ENCODE measurements at regions not wholly inside any gene's neighbourhood (a gene's known extent, or its start where the extent isn't known, plus 50 kb on each side); places are given as distances from the start of the nearest gene placed in this dataset.

GRCh38 chr19:31574251-31574973, 225.2 kb upstream of the TSHZ3 start:
- no peaks in the 10 kb centered on the region for H3K36me3 Mint-ChIP-seq (ENCODE audit: low read depth, unreplicated experiment)
- H3K9me3 ChIP-seq (ENCODE audit: insufficient read depth, low read depth, low read length), result no peaks in the 10 kb centered on the region
- H3K9me3 Mint-ChIP-seq (ENCODE audit: unreplicated experiment), result no peaks in the 10 kb centered on the region
- H3K4me2 ChIP-seq (ENCODE audit: low read length), result no peak overlapping the region
- no peak overlapping the region for H3K27ac ChIP-seq (ENCODE audit: low read depth, low read length)
- no peak overlapping the region for H3K9ac ChIP-seq (ENCODE audit: low read length)
- no peaks in the 10 kb centered on the region for H3K4me1 Mint-ChIP-seq (ENCODE audit: low read depth, unreplicated experiment)
- no peak overlapping the region for H2AFZ ChIP-seq (ENCODE audit: low read depth, low read length)
- peaks cover 4% of the 10 kb centered on the region for H3K27me3 ChIP-seq (ENCODE audit: insufficient read depth, low read length)
- no peaks in the 10 kb centered on the region for H3K4me1 ChIP-seq (ENCODE audit: insufficient read depth, low read length)
- H3K4me3 ChIP-seq (ENCODE audit: insufficient read depth, low read depth, low read length), result no peak overlapping the region
- TF ChIP-seq, protein P1, sequence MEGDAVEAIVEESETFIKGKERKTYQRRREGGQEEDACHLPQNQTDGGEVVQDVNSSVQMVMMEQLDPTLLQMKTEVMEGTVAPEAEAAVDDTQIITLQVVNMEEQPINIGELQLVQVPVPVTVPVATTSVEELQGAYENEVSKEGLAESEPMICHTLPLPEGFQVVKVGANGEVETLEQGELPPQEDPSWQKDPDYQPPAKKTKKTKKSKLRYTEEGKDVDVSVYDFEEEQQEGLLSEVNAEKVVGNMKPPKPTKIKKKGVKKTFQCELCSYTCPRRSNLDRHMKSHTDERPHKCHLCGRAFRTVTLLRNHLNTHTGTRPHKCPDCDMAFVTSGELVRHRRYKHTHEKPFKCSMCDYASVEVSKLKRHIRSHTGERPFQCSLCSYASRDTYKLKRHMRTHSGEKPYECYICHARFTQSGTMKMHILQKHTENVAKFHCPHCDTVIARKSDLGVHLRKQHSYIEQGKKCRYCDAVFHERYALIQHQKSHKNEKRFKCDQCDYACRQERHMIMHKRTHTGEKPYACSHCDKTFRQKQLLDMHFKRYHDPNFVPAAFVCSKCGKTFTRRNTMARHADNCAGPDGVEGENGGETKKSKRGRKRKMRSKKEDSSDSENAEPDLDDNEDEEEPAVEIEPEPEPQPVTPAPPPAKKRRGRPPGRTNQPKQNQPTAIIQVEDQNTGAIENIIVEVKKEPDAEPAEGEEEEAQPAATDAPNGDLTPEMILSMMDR (IDR thresholded peaks at IDR 0.05; ENCODE audit: insufficient read depth, low read depth, low read length), result no peak
- no peak for TF ChIP-seq EZH2 (IDR thresholded peaks at IDR 0.05; ENCODE audit: insufficient read depth, low read length)
- DNase-seq (ENCODE audit: low read depth) (no peak), FAIRE-seq (no peak)
- H3K27me3 Mint-ChIP-seq (ENCODE audit: low read depth, unreplicated experiment), result peaks cover 27% of the 10 kb centered on the region
- H3K4me3 Mint-ChIP-seq (ENCODE audit: unreplicated experiment), result no peak overlapping the region
- H3K79me2 ChIP-seq (ENCODE audit: insufficient read depth, low read length), result no peaks in the 10 kb centered on the region
- no peaks in the 10 kb centered on the region for H3K36me3 ChIP-seq (ENCODE audit: insufficient read depth, low read length)
- no peak overlapping the region for H3K27ac Mint-ChIP-seq (ENCODE audit: unreplicated experiment)
- H4K20me1 ChIP-seq (ENCODE audit: insufficient read depth, low read length), result no peaks in the 10 kb centered on the region

- Histone ChIP-seq H3K27me3 (ENCODE audit: insufficient read depth, low read length) (peaks cover 4% of the 10 kb centered on the region), H3K27ac (ENCODE audit: low read depth, low read length) (no peak overlapping the region)
- no peak for FAIRE-seq
Observed at GRCh38 chr19:31575846-31576335, 226.7 kb upstream of the TSHZ3 start.

More at GRCh38 chr19:31575846-31576335, 226.7 kb upstream of the TSHZ3 start:
- H3K4me1 Mint-ChIP-seq (ENCODE audit: low read depth, unreplicated experiment), result no peaks in the 10 kb centered on the region
- Histone ChIP-seq H3K4me3 (ENCODE audit: insufficient read depth, low read depth, low read length) (no peak overlapping the region), H3K9ac (ENCODE audit: low read length) (no peak overlapping the region), H3K79me2 (ENCODE audit: insufficient read depth, low read length) (no peaks in the 10 kb centered on the region), H3K9me3 (ENCODE audit: insufficient read depth, low read depth, low read length) (no peaks in the 10 kb centered on the region), H4K20me1 (ENCODE audit: insufficient read depth, low read length) (no peaks in the 10 kb centered on the region), H3K4me2 (ENCODE audit: low read length) (no peak overlapping the region), H2AFZ (ENCODE audit: low read depth, low read length) (no peak overlapping the region), H3K36me3 (ENCODE audit: insufficient read depth, low read length) (no peaks in the 10 kb centered on the region), H3K4me1 (ENCODE audit: insufficient read depth, low read length) (no peaks in the 10 kb centered on the region)
- H3K27me3 Mint-ChIP-seq (ENCODE audit: low read depth, unreplicated experiment), result peaks cover 27% of the 10 kb centered on the region
- H3K36me3 Mint-ChIP-seq (ENCODE audit: low read depth, unreplicated experiment), result no peaks in the 10 kb centered on the region
- H3K9me3 Mint-ChIP-seq (ENCODE audit: unreplicated experiment), result no peaks in the 10 kb centered on the region
- H3K4me3 Mint-ChIP-seq (ENCODE audit: unreplicated experiment), result no peak overlapping the region
- H3K27ac Mint-ChIP-seq (ENCODE audit: unreplicated experiment), result no peak overlapping the region
- DNase-seq (ENCODE audit: low read depth), result no peak
- TF ChIP-seq, protein P1 (IDR thresholded peaks at IDR 0.05; ENCODE audit: insufficient read depth, low read depth, low read length), result no peak
- no peak for TF ChIP-seq EZH2 (IDR thresholded peaks at IDR 0.05; ENCODE audit: insufficient read depth, low read length)

All from astrocyte (in vitro differentiated cells and primary cell).